Stimulated activated CD8-positive, alpha-beta memory T cell treated with anti-CD3 and anti-CD28 coated beads, Interleukin-12 subunit alpha, Interleukin-12 subunit beta, amount 100 ng/mL, for 4 hours (primary cell): ENCODE measurements at regions not wholly inside any gene's neighbourhood (a gene's known extent, or its start where the extent isn't known, plus 50 kb on each side); places are given as distances from the start of the nearest gene placed in this dataset.

Experiments used
- DNase-seq: peaks from one replicate; pipeline ENCODE4 v3.0.0-alpha.2; 2020; ENCODE audit warnings: low read depth

- no peak for DNase-seq
Observed at GRCh38 chr15:62841891-62842559, 200.5 kb upstream of the TPM1 start.

GRCh38 chr15:62843311-62843710 is 199.2 kb upstream of the TPM1 start:
- no peak for DNase-seq

- no peak for DNase-seq
Observed at GRCh38 chr15:62844564-62845240, 197.8 kb upstream of the TPM1 start.

GRCh38 chr15:62845241-62846126 is 197.1 kb upstream of the TPM1 start:
- no peak for DNase-seq

GRCh38 chr15:62846131-62846804 is 196.3 kb upstream of the TPM1 start:
- no peak for DNase-seq

- no peak for DNase-seq
Observed at GRCh38 chr15:62846805-62847495, 195.6 kb upstream of the TPM1 start.

GRCh38 chr15:62847900-62848489 is 194.6 kb upstream of the TPM1 start:
- no peak for DNase-seq

GRCh38 chr15:62848632-62849050 is 193.9 kb upstream of the TPM1 start:
- no peak for DNase-seq

GRCh38 chr15:62849316-62850106 is 193.0 kb upstream of the TPM1 start:
- DNase-seq, result no peak

GRCh38 chr15:62850318-62850717 is 192.2 kb upstream of the TPM1 start:
- no peak for DNase-seq

GRCh38 chr15:62850791-62851291 is 191.7 kb upstream of the TPM1 start:
- no peak for DNase-seq

GRCh38 chr15:62853114-62853840 is 189.3 kb upstream of the TPM1 start:
- DNase-seq, result no peak

GRCh38 chr15:62853841-62854225 is 188.7 kb upstream of the TPM1 start:
- DNase-seq, result no peak

- no peak for DNase-seq
Observed at GRCh38 chr15:62854420-62855084, 188.0 kb upstream of the TPM1 start.

GRCh38 chr15:62855085-62855476 is 187.5 kb upstream of the TPM1 start:
- no peak for DNase-seq

GRCh38 chr15:62856466-62857246 is 185.9 kb upstream of the TPM1 start:
- DNase-seq, result no peak

GRCh38 chr15:62857411-62857853 is 185.1 kb upstream of the TPM1 start:
- no peak for DNase-seq

- DNase-seq, result no peak
Observed at GRCh38 chr15:62858343-62858742, 184.2 kb upstream of the TPM1 start.
